ENCODE measurements at regions not wholly inside any gene's neighbourhood (a gene's known extent, or its start where the extent isn't known, plus 50 kb on each side); places are given as distances from the start of the nearest gene placed in this dataset.
"Not testable (repeated sequence)": the region's sequence is repeated elsewhere in the genome, so short reads cannot be mapped to it uniquely, and the experiment has no call there.

DNA sequence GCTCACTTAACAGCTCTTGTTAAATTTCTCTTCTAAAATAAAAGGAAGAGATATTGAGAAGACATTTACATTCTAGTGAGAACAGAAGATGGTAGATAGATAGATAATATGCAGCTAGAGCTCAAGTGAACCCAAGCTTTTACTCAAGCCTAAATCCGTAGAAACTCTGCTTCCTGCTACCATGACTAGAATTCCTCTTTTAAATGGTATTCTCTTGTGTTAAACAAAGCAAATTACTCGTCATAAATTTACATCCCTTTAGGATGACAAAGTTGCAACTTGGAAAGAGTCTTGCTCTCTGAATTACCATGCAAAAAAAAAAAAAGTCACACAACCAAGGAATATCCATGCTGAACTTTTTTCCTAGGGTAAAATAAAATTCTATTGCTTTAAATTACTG lies 160.7 kb upstream of the LRFN5 start:
- ChIA-PET CTCF (no interaction called here), POLR2A (interaction anchor here (0.6 kb wide), 1 partner anchor 180 kb away, joined by 8 read pairs; no protein-coding TSS in a partner anchor)
- ATAC-seq (no peak), DNase-seq (ENCODE audit: low read depth, low spot score) (no peak)
- no peak for TF ChIP-seq SIN3A (IDR thresholded peaks at IDR 0.05; ENCODE audit: borderline replicate concordance, insufficient read depth, low read depth, low read length)
- TF ChIP-seq, protein P1, sequence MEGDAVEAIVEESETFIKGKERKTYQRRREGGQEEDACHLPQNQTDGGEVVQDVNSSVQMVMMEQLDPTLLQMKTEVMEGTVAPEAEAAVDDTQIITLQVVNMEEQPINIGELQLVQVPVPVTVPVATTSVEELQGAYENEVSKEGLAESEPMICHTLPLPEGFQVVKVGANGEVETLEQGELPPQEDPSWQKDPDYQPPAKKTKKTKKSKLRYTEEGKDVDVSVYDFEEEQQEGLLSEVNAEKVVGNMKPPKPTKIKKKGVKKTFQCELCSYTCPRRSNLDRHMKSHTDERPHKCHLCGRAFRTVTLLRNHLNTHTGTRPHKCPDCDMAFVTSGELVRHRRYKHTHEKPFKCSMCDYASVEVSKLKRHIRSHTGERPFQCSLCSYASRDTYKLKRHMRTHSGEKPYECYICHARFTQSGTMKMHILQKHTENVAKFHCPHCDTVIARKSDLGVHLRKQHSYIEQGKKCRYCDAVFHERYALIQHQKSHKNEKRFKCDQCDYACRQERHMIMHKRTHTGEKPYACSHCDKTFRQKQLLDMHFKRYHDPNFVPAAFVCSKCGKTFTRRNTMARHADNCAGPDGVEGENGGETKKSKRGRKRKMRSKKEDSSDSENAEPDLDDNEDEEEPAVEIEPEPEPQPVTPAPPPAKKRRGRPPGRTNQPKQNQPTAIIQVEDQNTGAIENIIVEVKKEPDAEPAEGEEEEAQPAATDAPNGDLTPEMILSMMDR (IDR thresholded peaks at IDR 0.05) = no peak
- H3K4me1 ChIP-seq (ENCODE audit: control insufficient read depth, insufficient read depth, low read length) = no peaks in the 10 kb centered on the region
- in situ Hi-C loops (cut with HindIII; ENCODE audit: low pct_unique_long_range_greater_than_20kb, low sequenced_read_pairs) (no loop called here), intact Hi-C loops (cut with micrococcal nuclease; ENCODE audit: unreplicated experiment) (no loop called here)
- no peaks in the 10 kb centered on the region for H3K36me3 ChIP-seq (ENCODE audit: control insufficient read depth, insufficient read depth, low read length)
- no peaks in the 10 kb centered on the region for H3K27me3 ChIP-seq (ENCODE audit: control insufficient read depth, insufficient read depth, low read length)
- BruUV-seq (replicated peaks) = no TSS peak
- H3K27ac ChIP-seq (ENCODE audit: low read length) = no peak overlapping the region
- no peak overlapping the region for H3K4me3 ChIP-seq (ENCODE audit: low read depth in 2 of 2, low read length in 2 of 2)
- no peaks in the 10 kb centered on the region for H3K9me3 ChIP-seq (ENCODE audit: control insufficient read depth, insufficient read depth, low read depth, low read length)

- no peaks in the 10 kb centered on the region for H3K9me3 ChIP-seq (ENCODE audit: control insufficient read depth, insufficient read depth, low read depth, low read length)
- ATAC-seq = no peak
- H3K4me3 ChIP-seq (ENCODE audit: low read depth in 2 of 2, low read length in 2 of 2) = no peak overlapping the region
- POLR2A ChIA-PET = no interaction called here
- no peaks in the 10 kb centered on the region for H3K4me1 ChIP-seq (ENCODE audit: control insufficient read depth, insufficient read depth, low read length)
- H3K36me3 ChIP-seq (ENCODE audit: control insufficient read depth, insufficient read depth, low read length) = no peaks in the 10 kb centered on the region
- CTCF ChIA-PET = no interaction called here
- DNase-seq (ENCODE audit: low read depth, low spot score) = no peak
- BruUV-seq (replicated peaks) = no TSS peak
- TF ChIP-seq, protein P1 (IDR thresholded peaks at IDR 0.05) = no peak
- no peak for TF ChIP-seq TCF7L2 (IDR thresholded peaks at IDR 0.05; ENCODE audit: low read depth, low read length)
- no peak for TF ChIP-seq POLR2AphosphoS5 (IDR thresholded peaks at IDR 0.05; ENCODE audit: low read depth, low read length)
- TF ChIP-seq SIN3A (IDR thresholded peaks at IDR 0.05; ENCODE audit: borderline replicate concordance, insufficient read depth, low read depth, low read length) = no peak
- TF ChIP-seq, protein P2, sequence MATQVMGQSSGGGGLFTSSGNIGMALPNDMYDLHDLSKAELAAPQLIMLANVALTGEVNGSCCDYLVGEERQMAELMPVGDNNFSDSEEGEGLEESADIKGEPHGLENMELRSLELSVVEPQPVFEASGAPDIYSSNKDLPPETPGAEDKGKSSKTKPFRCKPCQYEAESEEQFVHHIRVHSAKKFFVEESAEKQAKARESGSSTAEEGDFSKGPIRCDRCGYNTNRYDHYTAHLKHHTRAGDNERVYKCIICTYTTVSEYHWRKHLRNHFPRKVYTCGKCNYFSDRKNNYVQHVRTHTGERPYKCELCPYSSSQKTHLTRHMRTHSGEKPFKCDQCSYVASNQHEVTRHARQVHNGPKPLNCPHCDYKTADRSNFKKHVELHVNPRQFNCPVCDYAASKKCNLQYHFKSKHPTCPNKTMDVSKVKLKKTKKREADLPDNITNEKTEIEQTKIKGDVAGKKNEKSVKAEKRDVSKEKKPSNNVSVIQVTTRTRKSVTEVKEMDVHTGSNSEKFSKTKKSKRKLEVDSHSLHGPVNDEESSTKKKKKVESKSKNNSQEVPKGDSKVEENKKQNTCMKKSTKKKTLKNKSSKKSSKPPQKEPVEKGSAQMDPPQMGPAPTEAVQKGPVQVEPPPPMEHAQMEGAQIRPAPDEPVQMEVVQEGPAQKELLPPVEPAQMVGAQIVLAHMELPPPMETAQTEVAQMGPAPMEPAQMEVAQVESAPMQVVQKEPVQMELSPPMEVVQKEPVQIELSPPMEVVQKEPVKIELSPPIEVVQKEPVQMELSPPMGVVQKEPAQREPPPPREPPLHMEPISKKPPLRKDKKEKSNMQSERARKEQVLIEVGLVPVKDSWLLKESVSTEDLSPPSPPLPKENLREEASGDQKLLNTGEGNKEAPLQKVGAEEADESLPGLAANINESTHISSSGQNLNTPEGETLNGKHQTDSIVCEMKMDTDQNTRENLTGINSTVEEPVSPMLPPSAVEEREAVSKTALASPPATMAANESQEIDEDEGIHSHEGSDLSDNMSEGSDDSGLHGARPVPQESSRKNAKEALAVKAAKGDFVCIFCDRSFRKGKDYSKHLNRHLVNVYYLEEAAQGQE (IDR thresholded peaks at IDR 0.05; ENCODE audit: insufficient read depth in 1 of 2, low read depth in 2 of 2, low read length in 1 of 2) = no peak
- in situ Hi-C loops (cut with HindIII; ENCODE audit: low pct_unique_long_range_greater_than_20kb, low sequenced_read_pairs) = no loop called here
- no peak overlapping the region for H3K27ac ChIP-seq (ENCODE audit: low read length)
- no peaks in the 10 kb centered on the region for H3K27me3 ChIP-seq (ENCODE audit: control insufficient read depth, insufficient read depth, low read length)
- intact Hi-C loops (cut with micrococcal nuclease; ENCODE audit: unreplicated experiment) = no loop called here
These were observed 183.2 kb upstream of the LRFN5 start for GRCh38 chr14:41423503-41423902.

DNA sequence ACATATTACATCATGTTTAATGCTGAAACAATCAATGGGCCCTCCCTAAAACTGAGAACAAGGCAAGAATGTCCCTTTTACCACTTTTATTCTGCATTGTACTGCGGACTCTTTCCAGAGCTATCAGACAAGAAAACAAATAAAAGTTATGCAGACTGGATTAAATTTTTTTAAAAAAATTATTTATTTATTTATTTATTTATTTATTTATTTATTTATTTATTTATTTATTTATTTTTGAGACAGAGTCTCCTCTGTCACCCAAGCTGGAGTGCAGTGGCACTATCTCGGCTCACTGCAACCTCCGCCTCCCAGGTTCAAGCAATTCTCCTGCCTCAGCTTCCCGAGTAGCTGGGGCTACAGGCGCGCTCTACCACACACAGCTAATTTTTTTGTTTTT lies 185.4 kb upstream of the LRFN5 start:
- BruUV-seq (replicated peaks); H3K27me3 ChIP-seq (ENCODE audit: control insufficient read depth, insufficient read depth, low read length); DNase-seq (ENCODE audit: low read depth, low spot score); H3K9me3 ChIP-seq (ENCODE audit: control insufficient read depth, insufficient read depth, low read depth, low read length); CTCF ChIA-PET; intact Hi-C loops (cut with micrococcal nuclease; ENCODE audit: unreplicated experiment); H3K27ac ChIP-seq (ENCODE audit: low read length); POLR2A ChIA-PET; H3K4me1 ChIP-seq (ENCODE audit: control insufficient read depth, insufficient read depth, low read length); ATAC-seq; H3K4me3 ChIP-seq (ENCODE audit: low read depth in 2 of 2, low read length in 2 of 2); in situ Hi-C loops (cut with HindIII; ENCODE audit: low pct_unique_long_range_greater_than_20kb, low sequenced_read_pairs); H3K36me3 ChIP-seq (ENCODE audit: control insufficient read depth, insufficient read depth, low read length): not testable (repeated sequence)

Measured in Panc1 (cell line).